Mammary epithelial cell (primary cell): ENCODE measurements at regions not wholly inside any gene's neighbourhood (a gene's known extent, or its start where the extent isn't known, plus 50 kb on each side); places are given as distances from the start of the nearest gene placed in this dataset.

Source experiments
- CTCF ChIP-seq, 2 donors: IDR thresholded peaks in 1 of 2; conservative IDR thresholded peaks in 1 of 2; 2 replicates each; pipeline ENCODE4 v1.5.1; 2011 to 2012; ENCODE audit warnings: inconsistent platforms in 2 of 2, low read length in 2 of 2, mild to moderate bottlenecking in 2 of 2, control low read depth in 1 of 2, low read depth in 1 of 2; ENCODE audit not compliant: insufficient read depth in 1 of 2; ENCODE audit errors: extremely low read depth in 1 of 2
- EZH2 ChIP-seq: IDR thresholded peaks from 2 replicates; pipeline ENCODE4 v1.6.1; 2012; ENCODE audit warnings: low read length, inconsistent platforms, borderline replicate concordance

- TF ChIP-seq CTCF (conservative IDR thresholded peaks at IDR 0.05 in 1 of 2, IDR thresholded peaks at IDR 0.05 in 1 of 2; ENCODE audit: extremely low read depth in 1 of 2, insufficient read depth in 1 of 2, low read depth in 1 of 2, low read length in 2 of 2) (no peak), EZH2 (no peak)
These were observed 83.0 kb downstream of the MAGEB17 start for GRCh38 chrX:16250296-16250695.
